ENCODE measurements at regions not wholly inside any gene's neighbourhood (a gene's known extent, or its start where the extent isn't known, plus 50 kb on each side); places are given as distances from the start of the nearest gene placed in this dataset.

- TF ChIP-seq CTCF (conservative IDR thresholded peaks at IDR 0.05; ENCODE audit: low read depth, low read length), result no peak
- TF ChIP-seq EZH2 (IDR thresholded peaks at IDR 0.05; ENCODE audit: low read length, unreplicated experiment), result no peak
- TF ChIP-seq EZH2phosphoT487 (IDR thresholded peaks at IDR 0.05; ENCODE audit: borderline replicate concordance, low read length), result no peak
These were observed 200.2 kb upstream of the ID4 start for GRCh38 chr6:19637010-19637409.

All from PC-3 (cell line).